OCI-LY3 (cell line): ENCODE measurements at regions not wholly inside any gene's neighbourhood (a gene's known extent, or its start where the extent isn't known, plus 50 kb on each side); places are given as distances from the start of the nearest gene placed in this dataset.

Experiments
- H2AFZ ChIP-seq: fragments of 200-600, 300-600 bp; shearing (Covaris generic); 2 replicates; pipeline ENCODE4 v1.6.0; 2014; ENCODE audit warnings: antibody characterized with exemption, low read depth, low read length
- H3K27ac ChIP-seq: fragments of 200-600, 300-600 bp; sonication (generic); 2 replicates; pipeline ENCODE4 v1.5.1; 2014; ENCODE audit warnings: mild to moderate bottlenecking, low read length, moderate library complexity, mixed read lengths
- H3K27me3 ChIP-seq: fragments of 200-600, 300-600 bp; sonication (generic); 2 replicates; pipeline ENCODE4 v1.6.1; 2014; ENCODE audit warnings: low read depth, low read length, mixed read lengths
- H3K36me3 ChIP-seq: fragments of 200-600, 300-600 bp; sonication (generic); replicated peaks from 2 replicates; pipeline ENCODE3; 2014; ENCODE audit warnings: low read depth, low read length, mixed read lengths
- H3K4me1 ChIP-seq: fragments of 300-600, 200-600 bp; sonication (generic); 2 replicates; pipeline ENCODE4 v1.6.1; 2014; ENCODE audit warnings: low read length, mixed read lengths
- H3K4me2 ChIP-seq: fragments of 200-600, 300-600 bp; sonication (generic); 2 replicates; pipeline ENCODE4 v1.6.1; 2014; ENCODE audit warnings: low read length, mixed read lengths
- H3K4me3 ChIP-seq: fragments of 300-600, 200-600 bp; sonication (generic); 2 replicates; pipeline ENCODE4 v1.5.1; 2014; ENCODE audit warnings: antibody characterized with exemption, mild to moderate bottlenecking, low read length, moderate library complexity
- H3K79me2 ChIP-seq: fragments of 300-600, 200-600 bp; shearing (Covaris generic); 2 replicates; pipeline ENCODE4 v1.6.1; 2014; ENCODE audit warnings: mild to moderate bottlenecking, low read length, mixed read lengths
- H3K9ac ChIP-seq: fragments of 300-600, 200-600 bp; shearing (Covaris generic); 2 replicates; pipeline ENCODE4 v1.6.0; 2014; ENCODE audit warnings: mild to moderate bottlenecking, low read length, moderate library complexity
- H3K9me3 ChIP-seq: fragments of 200-600, 300-600 bp; shearing (Covaris generic); 2 replicates; pipeline ENCODE4 v1.6.1; 2014; ENCODE audit warnings: low read length, mixed read lengths; ENCODE audit not compliant: insufficient read depth
- H4K20me1 ChIP-seq: fragments of 200-600, 300-600 bp; sonication (generic); 2 replicates; pipeline ENCODE4 v1.6.1; 2016; ENCODE audit warnings: low read length, mixed read lengths; ENCODE audit not compliant: insufficient read depth
- EZH2phosphoT487 ChIP-seq: fragments of 200-600 bp; shearing (Covaris generic); IDR thresholded peaks from 2 replicates; pipeline ENCODE4 v1.6.1; 2018; ENCODE audit warnings: antibody characterized with exemption, mixed run types, low read depth
- TF ChIP-seq, protein P1 (sequence below): fragments of 200-600, 300-600 bp; sonication (generic); IDR thresholded peaks from 2 replicates; pipeline ENCODE4 v1.5.1; 2014; ENCODE audit warnings: antibody characterized with exemption, low read length, low read depth

DNA sequence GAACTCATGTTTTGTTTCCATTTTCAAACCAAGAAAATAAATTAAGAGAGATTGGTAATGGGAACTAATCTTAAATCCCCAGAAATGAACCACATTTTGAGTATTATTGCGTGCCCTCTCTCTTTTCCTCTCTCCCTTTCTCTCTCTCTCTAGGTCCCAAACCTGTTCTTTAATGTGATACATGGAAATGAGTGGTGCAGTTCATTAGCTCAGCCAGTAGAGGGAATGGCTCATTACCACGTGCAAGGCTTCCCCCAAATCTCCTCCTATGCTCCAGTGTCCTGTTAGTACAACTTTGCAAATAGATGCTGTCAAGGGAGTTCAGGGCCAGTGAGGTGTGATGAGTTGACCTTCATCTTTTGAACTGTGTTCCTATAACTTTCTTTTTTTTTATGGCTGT, 178.4 kb downstream of the FGF9 start:
- Histone ChIP-seq H2AFZ (no peak overlapping the region), H3K4me3 (no peak overlapping the region), H3K79me2 (no peaks in the 10 kb centered on the region), H3K9me3 (no peaks in the 10 kb centered on the region), H3K4me2 (no peak overlapping the region), H3K36me3 (no peaks in the 10 kb centered on the region), H3K27ac (no peak overlapping the region), H3K9ac (no peak overlapping the region), H3K4me1 (no peaks in the 10 kb centered on the region), H3K27me3 (no peaks in the 10 kb centered on the region), H4K20me1 (no peaks in the 10 kb centered on the region)
- TF ChIP-seq, protein P1, sequence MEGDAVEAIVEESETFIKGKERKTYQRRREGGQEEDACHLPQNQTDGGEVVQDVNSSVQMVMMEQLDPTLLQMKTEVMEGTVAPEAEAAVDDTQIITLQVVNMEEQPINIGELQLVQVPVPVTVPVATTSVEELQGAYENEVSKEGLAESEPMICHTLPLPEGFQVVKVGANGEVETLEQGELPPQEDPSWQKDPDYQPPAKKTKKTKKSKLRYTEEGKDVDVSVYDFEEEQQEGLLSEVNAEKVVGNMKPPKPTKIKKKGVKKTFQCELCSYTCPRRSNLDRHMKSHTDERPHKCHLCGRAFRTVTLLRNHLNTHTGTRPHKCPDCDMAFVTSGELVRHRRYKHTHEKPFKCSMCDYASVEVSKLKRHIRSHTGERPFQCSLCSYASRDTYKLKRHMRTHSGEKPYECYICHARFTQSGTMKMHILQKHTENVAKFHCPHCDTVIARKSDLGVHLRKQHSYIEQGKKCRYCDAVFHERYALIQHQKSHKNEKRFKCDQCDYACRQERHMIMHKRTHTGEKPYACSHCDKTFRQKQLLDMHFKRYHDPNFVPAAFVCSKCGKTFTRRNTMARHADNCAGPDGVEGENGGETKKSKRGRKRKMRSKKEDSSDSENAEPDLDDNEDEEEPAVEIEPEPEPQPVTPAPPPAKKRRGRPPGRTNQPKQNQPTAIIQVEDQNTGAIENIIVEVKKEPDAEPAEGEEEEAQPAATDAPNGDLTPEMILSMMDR, result peak; percentile 46
- no peak for TF ChIP-seq EZH2phosphoT487

DNA sequence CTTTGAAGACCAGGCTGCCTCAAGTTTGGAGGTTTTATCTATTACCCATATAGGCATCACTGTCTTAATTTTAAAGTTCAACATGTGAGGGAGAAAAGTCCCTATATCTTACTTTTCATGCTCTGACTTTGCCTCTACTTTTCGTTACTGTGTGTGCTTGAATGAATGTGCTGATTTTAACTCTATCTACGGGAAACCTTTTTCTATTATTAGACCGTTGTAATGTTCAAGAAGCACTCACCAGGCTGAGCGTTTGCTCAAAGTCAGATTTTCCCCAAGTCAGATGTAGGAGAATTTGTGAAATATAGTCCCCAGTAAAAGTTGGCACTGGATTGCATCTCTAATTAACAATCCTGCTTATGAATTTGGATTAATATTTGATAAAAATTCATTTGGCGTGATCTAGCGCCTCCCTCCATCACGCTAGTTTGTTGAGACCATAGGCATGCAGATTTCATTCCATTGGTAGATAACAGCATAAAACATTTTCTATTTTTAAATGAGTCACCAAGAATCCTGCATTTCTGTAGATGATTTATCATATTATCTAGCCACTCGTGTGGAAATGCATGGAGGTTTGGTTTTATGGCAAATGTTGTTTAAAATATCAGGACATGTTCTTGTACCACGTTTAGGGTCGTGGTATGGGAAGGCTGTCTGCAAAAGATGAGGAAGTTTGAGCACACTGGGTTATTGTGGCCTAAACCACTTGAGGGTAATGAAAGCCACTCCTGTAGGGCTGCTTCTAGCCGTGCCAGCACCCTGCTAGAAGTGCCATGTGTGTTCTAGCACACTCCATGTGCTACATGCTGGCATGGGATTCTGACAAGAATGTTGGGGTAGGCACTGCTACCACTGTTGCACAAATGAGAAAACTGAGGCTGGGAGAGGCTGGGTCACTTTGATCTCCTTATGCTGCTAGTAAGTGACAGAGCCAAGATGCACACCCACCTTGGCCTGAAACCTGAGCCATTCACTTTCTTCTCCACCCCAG, 179.4 kb downstream of the FGF9 start:
- H3K4me1 ChIP-seq, result no peaks in the 10 kb centered on the region
- H3K4me3 ChIP-seq, result no peak overlapping the region
- H3K27ac ChIP-seq, result no peak overlapping the region
- no peaks in the 10 kb centered on the region for H3K36me3 ChIP-seq
- TF ChIP-seq EZH2phosphoT487, result no peak
- no peaks in the 10 kb centered on the region for H3K79me2 ChIP-seq
- no peak overlapping the region for H2AFZ ChIP-seq
- no peak overlapping the region for H3K9ac ChIP-seq
- no peak overlapping the region for H3K4me2 ChIP-seq
- no peaks in the 10 kb centered on the region for H4K20me1 ChIP-seq
- H3K9me3 ChIP-seq, result no peaks in the 10 kb centered on the region
- no peaks in the 10 kb centered on the region for H3K27me3 ChIP-seq

DNA sequence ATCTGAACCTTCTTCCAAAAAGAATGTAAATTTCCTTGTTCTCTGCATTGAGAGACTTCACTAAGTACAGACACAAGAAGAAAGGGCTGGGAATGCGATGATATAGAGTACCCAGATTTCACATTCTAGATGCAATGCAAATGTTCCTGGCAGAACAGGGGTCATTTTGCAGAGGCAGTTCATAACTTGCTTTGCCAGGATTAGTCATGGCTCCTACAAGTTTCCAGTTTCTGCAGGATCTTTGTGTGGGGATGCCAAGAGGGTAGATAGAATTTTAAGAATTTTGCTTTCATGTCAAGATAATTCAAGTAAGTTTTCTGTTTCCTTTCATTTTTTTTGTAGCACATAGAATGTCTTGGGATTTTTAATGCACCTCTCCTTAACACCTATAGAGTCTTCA, 181.2 kb downstream of the FGF9 start:
- Histone ChIP-seq H3K4me3 (no peak overlapping the region), H3K27me3 (no peaks in the 10 kb centered on the region), H3K9ac (no peak overlapping the region), H4K20me1 (no peaks in the 10 kb centered on the region), H3K4me2 (no peak overlapping the region), H3K79me2 (no peaks in the 10 kb centered on the region), H3K9me3 (no peaks in the 10 kb centered on the region), H3K27ac (no peak overlapping the region), H2AFZ (no peak overlapping the region), H3K4me1 (no peaks in the 10 kb centered on the region), H3K36me3 (no peaks in the 10 kb centered on the region)
- TF ChIP-seq EZH2phosphoT487, result no peak
- TF ChIP-seq, protein P1, result no peak

DNA sequence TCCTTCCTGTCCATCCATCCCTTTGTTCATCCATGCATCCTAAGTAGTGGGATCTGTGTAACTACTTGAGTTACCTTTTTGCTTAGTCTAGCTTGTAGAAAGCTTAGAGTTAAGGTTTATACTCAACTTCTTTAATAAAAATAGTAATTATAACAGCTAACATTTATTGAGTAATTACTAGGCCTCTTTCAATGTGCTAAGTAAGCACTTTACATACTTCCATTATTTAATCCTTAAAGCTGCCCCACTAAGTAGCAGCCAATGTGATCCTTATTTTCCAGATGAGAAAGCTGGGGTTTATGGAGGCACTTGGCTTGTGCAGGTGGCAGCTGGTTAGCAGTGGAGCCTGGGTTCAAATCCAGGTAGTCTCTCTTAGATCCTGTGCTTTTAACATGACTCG, 182.9 kb downstream of the FGF9 start:
- no peak overlapping the region for H3K4me2 ChIP-seq
- TF ChIP-seq EZH2phosphoT487, result no peak
- TF ChIP-seq, protein P1, result no peak
- no peaks in the 10 kb centered on the region for H4K20me1 ChIP-seq
- H3K4me3 ChIP-seq, result no peak overlapping the region
- no peaks in the 10 kb centered on the region for H3K9me3 ChIP-seq
- H3K9ac ChIP-seq, result no peak overlapping the region
- H3K79me2 ChIP-seq, result no peaks in the 10 kb centered on the region
- H3K27me3 ChIP-seq, result no peaks in the 10 kb centered on the region
- H2AFZ ChIP-seq, result no peak overlapping the region
- no peaks in the 10 kb centered on the region for H3K36me3 ChIP-seq
- no peaks in the 10 kb centered on the region for H3K4me1 ChIP-seq
- no peak overlapping the region for H3K27ac ChIP-seq
